ENCODE measurements at regions not wholly inside any gene's neighbourhood (a gene's known extent, or its start where the extent isn't known, plus 50 kb on each side); places are given as distances from the start of the nearest gene placed in this dataset.

GRCh38 chr4:186861317-186861716 lies 137.7 kb upstream of the FAT1 start:
- TF ChIP-seq CTCF (conservative IDR thresholded peaks at IDR 0.05; ENCODE audit: low read depth, low read length): no peak
- no peak for TF ChIP-seq POLR2A (IDR thresholded peaks at IDR 0.05; ENCODE audit: low read depth, low read length)
- TF ChIP-seq RCOR1 (IDR thresholded peaks at IDR 0.05; ENCODE audit: insufficient replicate concordance, low read length): no peak
- no peak for TF ChIP-seq RAD21 (IDR thresholded peaks at IDR 0.05; ENCODE audit: low read length)
- TF ChIP-seq NFE2L2 (IDR thresholded peaks at IDR 0.05; ENCODE audit: low read depth, low read length): no peak
- TF ChIP-seq MXI1 (IDR thresholded peaks at IDR 0.05; ENCODE audit: borderline replicate concordance, low read depth, low read length): no peak
- TF ChIP-seq SMC3 (IDR thresholded peaks at IDR 0.05; ENCODE audit: low read depth, low read length): no peak
- no peak for TF ChIP-seq CEBPB (IDR thresholded peaks at IDR 0.05; ENCODE audit: low read depth, low read length)
- no peak for TF ChIP-seq RFX5 (IDR thresholded peaks at IDR 0.05; ENCODE audit: low read depth, low read length)
- no peak for TF ChIP-seq ELK1 (IDR thresholded peaks at IDR 0.05; ENCODE audit: borderline replicate concordance, low read depth, low read length)
- TF ChIP-seq MAZ (IDR thresholded peaks at IDR 0.05; ENCODE audit: borderline replicate concordance, low read depth, low read length): no peak
- TF ChIP-seq BHLHE40 (IDR thresholded peaks at IDR 0.05; ENCODE audit: low read depth, low read length): no peak
- no peak for TF ChIP-seq FOS (IDR thresholded peaks at IDR 0.05; ENCODE audit: low read depth, low read length)
